T-helper 1 cell treated with Interleukin-12 subunit alpha and Interleukin-12 subunit beta and Interleukin-4 antibody, amounts not matched to agents 30 μg/mL and 1 μg/mL, for 36 hours (primary cell): ENCODE measurements at regions not wholly inside any gene's neighbourhood (a gene's known extent, or its start where the extent isn't known, plus 50 kb on each side); places are given as distances from the start of the nearest gene placed in this dataset.

Experiments
- H3K27ac Mint-ChIP-seq: one replicate; pipeline ENCODE4 v1.8.0; 2021; ENCODE audit warnings: mild to moderate bottlenecking, mixed read lengths
- H3K27me3 Mint-ChIP-seq: one replicate; pipeline ENCODE4 v1.8.0; 2021; ENCODE audit warnings: low read depth, mixed read lengths
- H3K36me3 Mint-ChIP-seq: one replicate; pipeline ENCODE4 v1.8.0; 2021; ENCODE audit warnings: low read depth, mixed read lengths
- H3K4me1 Mint-ChIP-seq: one replicate; pipeline ENCODE4 v1.8.0; 2021; ENCODE audit warnings: low read depth, mixed read lengths
- H3K4me3 Mint-ChIP-seq: one replicate; pipeline ENCODE4 v1.8.0; 2021; ENCODE audit warnings: mild to moderate bottlenecking, moderate library complexity, mixed read lengths
- H3K9me3 Mint-ChIP-seq: one replicate; pipeline ENCODE4 v1.8.0; 2021; ENCODE audit warnings: mixed read lengths

GRCh38 chr1:87452648-87453047 is 124.0 kb downstream of the LMO4 start:
- Mint-ChIP-seq H3K27me3 (peaks cover 3% of the 10 kb centered on the region), H3K4me1 (no peaks in the 10 kb centered on the region), H3K36me3 (no peaks in the 10 kb centered on the region), H3K27ac (no peak overlapping the region), H3K9me3 (no peaks in the 10 kb centered on the region), H3K4me3 (no peak overlapping the region)

DNA sequence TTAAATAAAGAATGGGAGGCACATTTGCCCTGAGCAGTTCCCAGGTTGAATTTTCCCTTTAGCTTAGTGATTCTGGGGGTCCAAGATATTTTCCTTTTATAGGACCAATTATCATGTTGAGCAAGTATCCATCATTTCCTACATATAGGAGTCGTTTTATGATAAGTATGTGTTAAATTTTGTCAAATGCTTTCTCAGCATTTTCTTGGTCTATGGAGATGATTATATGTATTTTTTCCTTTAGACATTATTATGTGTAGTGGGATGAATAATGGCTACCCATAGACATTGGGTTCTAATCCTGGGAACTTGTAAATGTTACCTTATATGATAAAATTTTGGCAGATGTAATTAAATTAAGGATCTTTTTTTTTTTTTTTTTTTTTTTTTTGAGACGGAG is 128.7 kb downstream of the LMO4 start:
- peaks cover 18% of the 10 kb centered on the region for H3K27me3 Mint-ChIP-seq
- no peak overlapping the region for H3K4me3 Mint-ChIP-seq
- H3K36me3 Mint-ChIP-seq: no peaks in the 10 kb centered on the region
- H3K4me1 Mint-ChIP-seq: no peaks in the 10 kb centered on the region
- peaks cover 3% of the 10 kb centered on the region for H3K9me3 Mint-ChIP-seq
- no peak overlapping the region for H3K27ac Mint-ChIP-seq

DNA sequence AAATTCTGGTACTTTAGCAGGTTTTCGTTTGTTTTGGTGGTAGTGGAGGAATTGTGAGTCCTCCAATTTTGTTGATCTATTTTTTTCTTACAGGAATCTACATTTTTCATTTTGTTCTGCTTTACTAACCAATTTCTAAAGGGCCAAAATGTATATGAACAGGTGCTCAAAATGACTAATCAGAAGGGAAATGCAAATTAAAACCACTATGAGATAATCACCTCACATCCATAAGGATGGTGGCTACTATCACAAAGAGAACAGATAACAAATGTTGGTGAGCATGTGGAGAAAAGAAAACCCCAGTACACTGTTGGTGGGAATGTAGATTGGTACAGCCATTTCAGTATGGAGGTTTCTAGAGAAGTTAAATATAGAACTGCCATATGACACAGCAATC is 134.2 kb downstream of the LMO4 start:
- no peak overlapping the region for H3K27ac Mint-ChIP-seq
- no peak overlapping the region for H3K4me3 Mint-ChIP-seq
- H3K4me1 Mint-ChIP-seq: no peaks in the 10 kb centered on the region
- H3K36me3 Mint-ChIP-seq: no peaks in the 10 kb centered on the region
- H3K27me3 Mint-ChIP-seq: peaks cover 16% of the 10 kb centered on the region
- peaks cover 3% of the 10 kb centered on the region for H3K9me3 Mint-ChIP-seq

DNA sequence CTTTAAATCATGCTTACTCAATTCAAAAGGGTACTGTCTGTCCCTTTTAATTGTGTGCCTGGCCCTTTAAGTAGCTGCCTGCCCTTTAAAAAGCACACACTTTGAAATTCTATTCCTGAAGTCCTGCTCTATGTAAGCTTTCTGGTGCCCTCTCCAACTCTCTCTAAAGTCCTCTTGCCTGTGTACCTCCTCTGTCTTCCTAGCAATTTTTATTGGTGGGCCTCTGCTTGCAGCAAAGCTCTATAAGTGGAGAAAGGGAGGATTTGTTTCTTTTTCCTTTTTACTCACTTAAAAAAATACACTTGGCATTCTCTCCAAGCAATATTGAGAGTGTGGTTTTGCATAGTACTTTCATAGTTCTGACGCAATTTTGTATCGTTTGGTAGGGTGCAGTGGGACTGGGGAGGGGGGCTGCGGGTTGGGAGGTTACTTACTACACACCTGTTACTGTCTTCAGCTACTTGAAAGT is 135.4 kb downstream of the LMO4 start:
- H3K27me3 Mint-ChIP-seq: peaks cover 12% of the 10 kb centered on the region
- H3K36me3 Mint-ChIP-seq: no peaks in the 10 kb centered on the region
- no peak overlapping the region for H3K4me3 Mint-ChIP-seq
- no peaks in the 10 kb centered on the region for H3K4me1 Mint-ChIP-seq
- no peak overlapping the region for H3K27ac Mint-ChIP-seq
- peaks cover 3% of the 10 kb centered on the region for H3K9me3 Mint-ChIP-seq

GRCh38 chr1:87466621-87467020 is 137.9 kb downstream of the LMO4 start:
- H3K4me3 Mint-ChIP-seq: no peak overlapping the region
- no peaks in the 10 kb centered on the region for H3K4me1 Mint-ChIP-seq

GRCh38 chr1:87472716-87473115 is 144.0 kb downstream of the LMO4 start:
- H3K4me3 Mint-ChIP-seq: no peak overlapping the region
- H3K4me1 Mint-ChIP-seq: no peaks in the 10 kb centered on the region
- H3K9me3 Mint-ChIP-seq: no peaks in the 10 kb centered on the region
- peaks cover 4% of the 10 kb centered on the region for H3K27me3 Mint-ChIP-seq
- no peaks in the 10 kb centered on the region for H3K36me3 Mint-ChIP-seq
- no peak overlapping the region for H3K27ac Mint-ChIP-seq

More at GRCh38 chr1:87466621-87467020, 137.9 kb downstream of the LMO4 start:
- Mint-ChIP-seq H3K27me3 (peaks cover 8% of the 10 kb centered on the region), H3K36me3 (no peaks in the 10 kb centered on the region), H3K9me3 (no peaks in the 10 kb centered on the region), H3K27ac (no peak overlapping the region)

GRCh38 chr1:87473203-87473661 is 144.6 kb downstream of the LMO4 start:
- H3K27ac Mint-ChIP-seq: no peak overlapping the region
- H3K27me3 Mint-ChIP-seq: peaks cover 6% of the 10 kb centered on the region
- no peaks in the 10 kb centered on the region for H3K4me1 Mint-ChIP-seq
- H3K36me3 Mint-ChIP-seq: no peaks in the 10 kb centered on the region
- no peaks in the 10 kb centered on the region for H3K9me3 Mint-ChIP-seq
- no peak overlapping the region for H3K4me3 Mint-ChIP-seq

DNA sequence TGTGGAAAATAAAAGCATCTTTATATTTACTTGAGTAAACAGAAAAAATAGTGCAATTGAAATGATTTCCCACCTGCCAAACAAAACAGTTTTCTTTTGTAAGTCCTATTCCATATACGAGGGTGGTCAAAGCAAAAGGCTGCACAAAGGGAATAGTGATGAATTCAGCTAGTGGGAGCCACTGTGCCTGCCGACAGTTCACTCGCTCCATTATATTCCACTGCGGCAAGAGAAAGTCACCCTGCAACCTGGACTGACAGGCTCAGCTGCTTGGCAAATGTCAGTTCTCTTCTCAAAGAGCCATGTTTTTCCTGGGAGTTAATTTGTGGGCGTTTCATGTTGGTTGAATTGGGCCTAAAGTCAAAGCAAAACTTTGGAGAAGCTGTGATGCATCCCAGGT is 145.4 kb downstream of the LMO4 start:
- H3K4me1 Mint-ChIP-seq: no peaks in the 10 kb centered on the region
- H3K27me3 Mint-ChIP-seq: peaks cover 8% of the 10 kb centered on the region

DNA sequence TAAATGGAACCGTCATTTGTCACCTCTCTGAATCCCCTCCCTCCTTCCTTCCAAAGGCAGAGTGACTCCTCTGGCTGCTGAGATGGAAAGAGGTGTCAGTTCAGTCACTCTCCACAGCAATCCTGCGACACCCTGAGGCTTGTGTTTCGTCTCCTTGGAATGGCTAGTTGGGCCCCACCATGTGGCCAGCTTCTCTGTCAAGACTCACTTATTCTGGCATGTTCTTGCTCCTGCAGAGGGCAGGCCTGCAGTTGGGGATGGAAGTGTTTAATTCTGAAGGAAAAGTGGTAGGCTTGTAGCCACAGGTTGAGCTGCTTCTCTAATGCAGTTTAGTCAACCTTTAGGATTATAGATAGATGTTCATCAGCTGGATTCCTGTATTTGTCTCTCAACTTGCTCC is 149.6 kb downstream of the LMO4 start:
- Mint-ChIP-seq H3K36me3 (no peaks in the 10 kb centered on the region), H3K27me3 (peaks cover 7% of the 10 kb centered on the region), H3K9me3 (no peaks in the 10 kb centered on the region), H3K4me3 (no peak overlapping the region), H3K4me1 (no peaks in the 10 kb centered on the region), H3K27ac (no peak overlapping the region)

More for the DNA sequence above, 145.4 kb downstream of the LMO4 start:
- Mint-ChIP-seq H3K27ac (no peak overlapping the region), H3K36me3 (no peaks in the 10 kb centered on the region), H3K4me3 (no peak overlapping the region), H3K9me3 (no peaks in the 10 kb centered on the region)

DNA sequence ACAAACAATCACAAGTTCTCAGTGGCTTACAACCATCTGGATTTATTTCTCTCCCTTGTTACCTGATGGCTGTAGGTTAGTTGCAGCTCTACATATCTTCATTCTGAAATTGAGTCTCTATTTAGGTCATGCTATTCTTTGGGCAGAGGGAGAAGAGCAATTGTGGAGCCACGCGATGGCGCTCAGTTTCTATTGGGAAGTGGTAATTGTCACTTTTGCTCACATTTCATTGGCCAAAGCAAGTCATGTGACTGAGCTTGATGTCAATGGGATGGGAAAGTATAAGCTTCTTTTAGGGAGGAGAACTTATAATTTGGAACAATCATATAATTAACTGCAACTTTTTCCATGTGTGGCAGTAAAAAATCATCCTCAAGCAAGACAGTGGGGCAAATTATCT is 166.5 kb downstream of the LMO4 start:
- Mint-ChIP-seq H3K4me3 (no peak overlapping the region), H3K4me1 (no peaks in the 10 kb centered on the region), H3K27ac (no peak overlapping the region), H3K36me3 (no peaks in the 10 kb centered on the region), H3K9me3 (no peaks in the 10 kb centered on the region), H3K27me3 (peaks cover 5% of the 10 kb centered on the region)

- no peaks in the 10 kb centered on the region for H3K9me3 Mint-ChIP-seq
- no peaks in the 10 kb centered on the region for H3K36me3 Mint-ChIP-seq
- H3K27me3 Mint-ChIP-seq: peaks cover 9% of the 10 kb centered on the region
- H3K4me1 Mint-ChIP-seq: no peaks in the 10 kb centered on the region
- no peak overlapping the region for H3K27ac Mint-ChIP-seq
- H3K4me3 Mint-ChIP-seq: no peak overlapping the region
These were observed 167.2 kb downstream of the LMO4 start for GRCh38 chr1:87495870-87496269.

DNA sequence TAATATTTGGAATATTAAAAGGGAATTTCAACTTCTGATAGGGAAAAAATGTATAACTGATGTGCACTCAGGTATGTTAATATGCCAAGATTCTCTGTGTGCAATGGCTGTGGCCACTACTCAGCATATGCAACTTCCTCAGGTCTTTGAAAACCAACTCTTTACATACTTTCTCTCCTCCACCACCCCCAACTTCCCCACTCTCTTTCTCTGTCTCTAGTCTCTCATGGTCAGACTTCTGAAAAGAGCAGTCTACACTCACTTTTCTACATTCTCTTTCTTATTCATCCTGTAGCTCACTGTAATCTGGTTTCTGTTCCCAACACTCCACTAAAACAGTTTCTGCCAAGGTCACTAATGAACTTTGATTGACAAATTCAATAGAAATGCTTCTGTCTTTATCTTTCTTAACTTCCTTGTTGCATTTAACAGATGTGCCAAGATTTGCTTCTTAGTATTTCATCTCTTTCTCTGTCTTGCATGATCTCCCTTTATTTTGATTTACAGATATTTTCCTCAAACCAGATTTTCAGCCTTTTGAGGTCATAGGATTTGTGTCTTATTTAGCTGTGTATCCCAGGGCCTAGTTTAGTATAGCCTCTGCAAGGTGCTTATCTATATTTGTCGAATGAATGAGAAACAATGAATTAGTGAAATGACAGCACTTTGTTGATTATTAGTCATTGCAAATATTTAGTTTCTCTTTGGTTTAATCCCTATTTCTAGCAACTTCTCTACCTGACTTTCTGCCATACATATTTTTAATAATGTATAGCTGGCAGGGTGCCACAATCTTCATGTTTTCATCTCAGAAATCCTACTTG is 168.9 kb downstream of the LMO4 start:
- Mint-ChIP-seq H3K9me3 (no peaks in the 10 kb centered on the region), H3K4me1 (no peaks in the 10 kb centered on the region), H3K36me3 (no peaks in the 10 kb centered on the region), H3K27me3 (peaks cover 9% of the 10 kb centered on the region), H3K4me3 (no peak overlapping the region), H3K27ac (no peak overlapping the region)

DNA sequence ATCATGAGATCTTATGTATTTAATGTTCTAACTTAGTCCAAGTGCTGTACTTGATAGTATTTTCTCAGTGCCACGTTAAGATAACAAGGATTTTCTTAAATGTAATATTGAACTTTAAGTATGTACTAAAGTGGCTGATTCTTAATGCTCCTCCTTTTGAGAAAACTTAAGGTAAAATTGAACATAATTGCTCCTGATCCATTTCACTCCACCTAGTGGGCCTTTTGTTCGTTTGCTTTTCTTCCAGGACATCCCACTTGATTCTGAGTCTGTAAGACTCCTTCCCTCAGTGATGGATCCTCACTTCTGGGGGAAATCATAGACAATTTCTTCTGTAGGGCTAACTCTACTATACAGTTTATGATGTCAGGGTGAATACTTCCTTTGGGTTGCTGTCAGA is 173.1 kb downstream of the LMO4 start:
- H3K4me3 Mint-ChIP-seq: no peak overlapping the region
- no peak overlapping the region for H3K27ac Mint-ChIP-seq
- no peaks in the 10 kb centered on the region for H3K36me3 Mint-ChIP-seq
- H3K4me1 Mint-ChIP-seq: no peaks in the 10 kb centered on the region
- H3K27me3 Mint-ChIP-seq: peaks cover 9% of the 10 kb centered on the region
- H3K9me3 Mint-ChIP-seq: no peaks in the 10 kb centered on the region

DNA sequence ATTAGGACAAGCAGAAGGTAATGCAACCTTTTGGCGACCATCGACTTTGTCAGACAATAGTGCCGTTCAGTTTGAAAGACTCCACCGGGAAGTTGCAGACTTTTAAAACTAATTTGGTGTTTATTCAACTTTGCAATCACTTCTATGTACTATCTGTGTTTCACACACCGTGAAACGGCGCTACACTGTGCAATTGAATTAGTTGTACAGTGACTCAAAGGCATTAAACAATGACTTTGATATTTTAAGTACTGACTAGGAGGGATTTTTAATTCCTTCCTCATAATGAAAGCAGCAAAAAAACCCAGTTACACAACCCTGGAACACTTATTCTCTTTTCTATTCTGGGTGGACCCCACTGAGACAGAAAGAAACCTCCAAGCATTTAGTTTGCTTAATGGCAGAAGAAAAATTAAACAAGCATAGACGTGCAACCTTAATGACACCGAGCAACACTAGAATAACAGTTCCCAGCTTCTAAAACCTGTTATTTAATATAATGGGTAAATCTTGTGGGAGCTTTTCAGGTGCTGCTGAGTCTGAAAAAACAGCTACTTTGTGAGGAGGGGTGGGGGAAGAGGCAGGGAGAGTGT is 176.8 kb downstream of the LMO4 start:
- Mint-ChIP-seq H3K9me3 (no peaks in the 10 kb centered on the region), H3K4me1 (no peaks in the 10 kb centered on the region), H3K27ac (no peak overlapping the region), H3K27me3 (peaks cover 2% of the 10 kb centered on the region), H3K36me3 (no peaks in the 10 kb centered on the region), H3K4me3 (no peak overlapping the region)

- H3K36me3 Mint-ChIP-seq: no peaks in the 10 kb centered on the region
- no peaks in the 10 kb centered on the region for H3K9me3 Mint-ChIP-seq
- H3K4me3 Mint-ChIP-seq: no peak overlapping the region
- no peaks in the 10 kb centered on the region for H3K4me1 Mint-ChIP-seq
- H3K27me3 Mint-ChIP-seq: no peaks in the 10 kb centered on the region
- H3K27ac Mint-ChIP-seq: no peak overlapping the region
These were observed 177.5 kb downstream of the LMO4 start for GRCh38 chr1:87506147-87506546.
